Loucy (cell line): ENCODE measurements at regions not wholly inside any gene's neighbourhood (a gene's known extent, or its start where the extent isn't known, plus 50 kb on each side); places are given as distances from the start of the nearest gene placed in this dataset.

Experiments used
- EZH2phosphoT487 ChIP-seq: fragments of 200-600 bp; IDR thresholded peaks from 2 replicates; pipeline ENCODE4 v1.6.1; 2018; ENCODE audit warnings: antibody characterized with exemption, mild to moderate bottlenecking, moderate library complexity, borderline replicate concordance
- TF ChIP-seq, protein P1 (sequence below): fragments of 200-600 bp; sonication (generic); conservative IDR thresholded peaks from 2 replicates; pipeline ENCODE4 v1.5.1; 2014; ENCODE audit warnings: mild to moderate bottlenecking, antibody characterized with exemption, low read length

DNA sequence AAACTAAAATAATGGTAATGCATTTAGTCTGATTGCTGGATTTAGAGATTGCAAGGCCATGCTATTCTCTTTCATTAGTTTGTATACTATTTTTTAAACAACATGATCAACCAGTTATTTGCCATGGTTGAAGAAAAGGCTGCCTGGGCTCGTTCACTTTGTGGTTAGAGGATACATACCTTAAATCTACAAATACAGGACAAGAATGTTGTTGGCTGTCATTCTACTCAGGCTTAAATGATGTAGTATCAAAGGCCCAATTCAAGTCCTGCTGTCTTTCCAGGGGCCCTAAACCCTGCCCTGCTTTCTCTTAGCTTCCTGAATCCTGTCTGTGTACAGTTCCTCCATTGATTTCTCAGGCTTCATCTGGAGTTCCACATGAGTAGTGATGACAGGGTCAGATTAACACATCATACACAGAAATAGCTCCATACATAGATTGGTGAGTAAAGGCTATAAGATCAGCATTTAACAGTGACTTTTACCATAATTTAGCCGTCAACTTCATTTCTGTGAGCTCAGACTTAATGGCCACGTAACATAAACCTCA lies 114.9 kb upstream of the GPRIN3 start:
- TF ChIP-seq, protein P1, sequence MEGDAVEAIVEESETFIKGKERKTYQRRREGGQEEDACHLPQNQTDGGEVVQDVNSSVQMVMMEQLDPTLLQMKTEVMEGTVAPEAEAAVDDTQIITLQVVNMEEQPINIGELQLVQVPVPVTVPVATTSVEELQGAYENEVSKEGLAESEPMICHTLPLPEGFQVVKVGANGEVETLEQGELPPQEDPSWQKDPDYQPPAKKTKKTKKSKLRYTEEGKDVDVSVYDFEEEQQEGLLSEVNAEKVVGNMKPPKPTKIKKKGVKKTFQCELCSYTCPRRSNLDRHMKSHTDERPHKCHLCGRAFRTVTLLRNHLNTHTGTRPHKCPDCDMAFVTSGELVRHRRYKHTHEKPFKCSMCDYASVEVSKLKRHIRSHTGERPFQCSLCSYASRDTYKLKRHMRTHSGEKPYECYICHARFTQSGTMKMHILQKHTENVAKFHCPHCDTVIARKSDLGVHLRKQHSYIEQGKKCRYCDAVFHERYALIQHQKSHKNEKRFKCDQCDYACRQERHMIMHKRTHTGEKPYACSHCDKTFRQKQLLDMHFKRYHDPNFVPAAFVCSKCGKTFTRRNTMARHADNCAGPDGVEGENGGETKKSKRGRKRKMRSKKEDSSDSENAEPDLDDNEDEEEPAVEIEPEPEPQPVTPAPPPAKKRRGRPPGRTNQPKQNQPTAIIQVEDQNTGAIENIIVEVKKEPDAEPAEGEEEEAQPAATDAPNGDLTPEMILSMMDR = no peak
- no peak for TF ChIP-seq EZH2phosphoT487
